ENCODE measurements at regions not wholly inside any gene's neighbourhood (a gene's known extent, or its start where the extent isn't known, plus 50 kb on each side); places are given as distances from the start of the nearest gene placed in this dataset.
"Not testable (repeated sequence)": the region's sequence is repeated elsewhere in the genome, so short reads cannot be mapped to it uniquely, and the experiment has no call there.

- DNase-seq (ENCODE audit: low spot score) = no peak
These were observed 87.9 kb upstream of the CNKSR3 start for GRCh38 chr6:154598399-154598798.

DNA sequence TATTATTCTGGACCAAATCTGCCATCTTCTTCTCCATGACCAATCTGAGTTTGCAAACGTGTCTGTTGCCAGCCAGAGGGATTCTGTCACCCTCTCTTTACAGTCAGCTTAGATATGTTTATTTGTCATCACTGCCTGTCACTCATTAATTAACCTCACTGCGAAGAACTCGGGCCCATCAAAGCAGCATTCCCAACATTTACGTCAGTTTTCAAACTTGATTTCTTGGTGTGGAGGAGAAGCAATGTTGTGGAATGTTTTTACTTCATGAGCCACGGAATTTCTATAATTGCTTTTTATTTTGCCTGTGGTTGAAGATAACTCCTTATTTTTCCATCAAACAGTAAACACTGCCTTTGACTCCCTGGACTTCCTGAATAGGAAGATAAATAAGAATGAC is 91.8 kb upstream of the CNKSR3 start:
- no peak for DNase-seq (ENCODE audit: low spot score)

DNA sequence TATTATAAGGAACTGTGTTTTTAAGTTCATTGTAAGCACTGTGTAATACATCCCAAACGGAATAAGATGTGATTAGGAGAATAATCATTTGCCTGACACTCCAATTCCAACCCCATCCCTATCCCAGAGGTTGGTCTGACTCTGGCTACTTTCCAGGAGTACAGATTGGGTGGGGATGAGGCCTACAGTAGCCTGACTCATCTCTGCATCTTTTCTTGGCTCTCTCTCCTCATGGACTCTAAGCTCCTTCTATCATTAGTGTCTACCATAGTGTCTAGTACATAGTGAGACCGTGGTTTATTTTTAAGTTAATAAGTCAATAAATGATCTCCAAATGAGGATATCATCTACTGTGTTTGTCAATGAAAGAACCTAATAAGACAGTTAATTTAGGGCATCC is 92.2 kb upstream of the CNKSR3 start:
- DNase-seq (ENCODE audit: low spot score) = no peak

DNA sequence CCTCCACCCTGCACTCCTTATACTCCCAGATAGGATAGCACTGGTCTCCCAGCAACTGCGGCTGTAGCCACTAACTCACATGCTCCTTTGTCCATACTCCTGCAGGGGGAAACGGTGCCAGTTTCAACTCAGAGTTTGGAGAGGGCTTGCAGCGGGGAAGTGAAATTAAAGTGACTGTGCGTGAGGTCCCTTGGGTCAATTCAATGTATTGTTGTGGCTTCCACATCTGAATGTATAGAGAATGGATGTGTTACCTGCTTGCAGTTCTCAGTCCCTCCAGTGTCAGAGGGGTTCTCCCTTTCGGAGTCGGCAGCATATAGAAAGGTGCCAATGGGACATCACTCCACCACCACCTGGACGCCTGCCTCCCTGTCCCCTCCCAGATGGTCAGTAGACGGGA is 93.6 kb upstream of the CNKSR3 start:
- no peak for DNase-seq (ENCODE audit: low spot score)

DNA sequence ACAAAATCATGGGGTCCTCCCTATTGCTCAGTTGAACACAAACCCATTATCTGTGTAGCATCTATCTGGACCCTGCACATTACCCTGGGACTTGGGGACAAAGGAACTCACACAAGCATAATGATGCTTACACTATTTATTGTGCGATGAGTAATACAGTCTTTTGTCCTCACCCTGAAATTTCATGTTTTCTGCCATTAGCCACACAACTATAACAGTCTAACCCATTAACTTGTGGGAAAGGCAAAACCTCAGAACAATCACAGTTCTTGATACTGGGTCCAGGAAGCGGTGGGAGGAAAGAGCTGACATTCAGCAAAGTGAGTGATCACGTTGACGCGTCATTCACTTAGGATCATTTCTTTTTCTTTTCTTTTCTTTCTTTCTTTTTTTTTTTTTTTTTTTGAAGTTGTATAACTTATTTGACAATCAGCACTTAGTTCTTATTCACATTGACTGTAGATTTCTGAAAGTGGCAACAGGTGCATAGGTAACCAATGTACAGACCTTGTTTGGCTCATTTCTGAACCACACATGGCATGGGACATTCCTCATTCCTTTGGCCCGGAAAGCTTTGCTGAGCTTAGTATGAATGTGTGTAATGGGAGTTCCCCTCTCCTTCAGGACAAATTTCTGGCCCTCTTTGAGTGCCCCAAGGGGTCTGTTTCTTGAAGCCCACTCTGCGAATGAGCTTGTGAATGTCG is 94.8 kb upstream of the CNKSR3 start:
- DNase-seq (ENCODE audit: low spot score) = no peak

GRCh38 chr6:154605882-154606370 is 95.4 kb upstream of the CNKSR3 start:
- DNase-seq (ENCODE audit: low spot score) = no peak

DNA sequence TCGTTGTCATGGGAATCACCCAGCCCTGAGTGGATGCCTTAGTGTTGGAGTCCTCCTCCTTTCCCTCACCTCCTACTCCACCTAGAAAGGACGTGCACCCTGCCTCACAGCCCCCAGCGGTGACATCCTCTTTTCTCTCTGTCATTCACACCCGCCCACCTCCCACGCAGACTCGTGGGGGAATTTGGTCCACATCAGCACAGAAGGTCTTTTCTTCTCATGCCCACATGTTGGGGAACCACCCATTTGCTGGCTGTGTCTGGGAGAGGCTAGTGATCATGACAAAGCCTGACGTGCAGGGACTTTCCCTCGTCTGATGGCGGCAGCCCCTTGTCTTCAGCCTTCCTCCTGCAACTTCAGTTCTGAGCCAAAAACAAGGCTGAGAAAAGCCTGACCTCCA is 96.0 kb upstream of the CNKSR3 start:
- peak; percentile 24 for DNase-seq (ENCODE audit: low spot score)

DNA sequence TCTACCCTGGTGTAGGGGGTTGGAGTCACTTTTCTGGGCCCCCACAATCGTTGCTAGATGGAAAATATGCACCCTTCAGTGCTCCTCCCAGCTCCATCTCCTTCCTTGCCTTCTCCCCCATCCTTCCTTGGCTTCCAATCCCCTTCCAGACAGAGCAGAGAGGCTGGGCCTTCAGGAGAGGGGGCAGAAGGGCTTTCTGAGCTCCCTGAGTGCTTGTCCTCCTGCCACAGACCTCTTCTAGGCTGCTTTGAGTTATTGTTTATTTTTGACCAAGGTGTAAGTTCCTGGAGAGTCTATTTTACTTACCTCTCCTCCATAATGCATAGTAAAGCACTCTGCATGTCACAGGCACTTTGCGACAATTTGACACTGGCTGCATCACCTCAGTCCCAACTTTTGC is 96.4 kb upstream of the CNKSR3 start:
- DNase-seq (ENCODE audit: low spot score) = no peak

DNA sequence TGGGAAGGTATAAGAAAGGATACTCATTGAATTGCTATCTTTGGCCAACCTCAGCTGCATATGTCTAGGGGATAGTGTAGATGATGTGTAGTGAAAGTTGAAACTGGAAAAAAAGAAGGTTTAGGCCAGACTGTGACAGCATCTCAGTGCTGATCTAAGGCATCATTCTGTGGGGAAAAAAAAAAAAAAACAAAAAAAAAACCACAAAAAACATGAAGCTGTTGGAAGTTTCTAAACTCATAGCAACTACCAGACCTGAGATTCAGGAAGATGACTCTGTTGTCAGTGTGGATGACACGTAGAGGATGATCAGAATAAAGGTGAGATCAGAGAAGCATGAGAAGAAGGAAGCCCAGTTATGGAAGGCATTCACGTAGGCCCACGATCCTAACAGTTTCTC is 100.8 kb upstream of the CNKSR3 start:
- no peak for DNase-seq (ENCODE audit: low spot score)

GRCh38 chr6:154611847-154612246 is 101.4 kb upstream of the CNKSR3 start:
- DNase-seq (ENCODE audit: low spot score) = no peak

DNA sequence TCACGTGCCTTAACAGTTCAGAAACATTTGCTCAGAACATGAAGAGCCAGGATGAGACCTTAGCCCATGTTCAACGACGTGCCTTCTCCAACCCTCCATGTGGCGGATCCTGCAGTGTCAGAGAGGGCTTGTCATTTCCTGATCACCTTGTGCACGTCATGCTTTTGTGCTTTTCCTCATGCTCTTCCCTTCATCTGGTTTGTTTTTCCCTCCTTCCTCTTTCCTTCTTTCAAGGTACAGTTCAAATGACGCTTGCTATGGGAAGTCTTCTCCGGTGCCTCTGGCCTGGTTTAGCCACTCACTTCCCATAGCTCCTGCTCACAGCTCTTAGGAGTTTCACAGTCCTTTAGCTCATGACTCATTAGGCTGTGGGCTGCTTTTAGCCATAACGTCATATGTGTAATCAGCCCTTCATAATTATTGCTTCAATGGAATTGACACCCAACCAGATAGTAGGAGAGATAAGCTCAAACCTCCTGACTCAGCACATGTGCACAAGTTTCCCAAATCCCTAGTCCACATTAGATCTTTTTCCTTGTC is 102.7 kb upstream of the CNKSR3 start:
- no peak for DNase-seq (ENCODE audit: low spot score)

- no peak for DNase-seq (ENCODE audit: low spot score)
These were observed 103.6 kb upstream of the CNKSR3 start for GRCh38 chr6:154614101-154614500.

DNA sequence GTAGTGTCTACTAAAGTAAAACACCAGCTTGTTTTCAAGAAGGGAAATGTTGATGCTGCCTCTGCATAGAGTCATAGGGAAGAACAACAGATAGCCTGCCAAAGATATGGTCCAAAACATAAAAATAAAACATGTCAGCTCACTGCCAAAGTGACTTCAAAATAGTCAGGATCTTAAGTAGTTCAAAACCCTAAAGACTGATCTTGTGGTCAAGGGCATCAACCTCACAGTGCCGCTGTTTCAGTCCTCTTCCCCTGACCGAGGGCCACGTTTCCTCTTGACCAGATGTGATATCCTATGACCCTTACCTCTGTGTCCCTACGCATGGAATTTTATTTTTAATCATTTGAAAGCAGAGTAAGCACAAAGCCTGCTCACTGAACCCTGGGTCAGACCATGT is 104.2 kb upstream of the CNKSR3 start:
- DNase-seq (ENCODE audit: low spot score) = no peak

GRCh38 chr6:154615483-154616025 is 105.1 kb upstream of the CNKSR3 start:
- no peak for DNase-seq (ENCODE audit: low spot score)

GRCh38 chr6:154617175-154617574 is 106.7 kb upstream of the CNKSR3 start:
- DNase-seq (ENCODE audit: low spot score) = no peak

GRCh38 chr6:154619146-154619545 is 108.7 kb upstream of the CNKSR3 start:
- no peak for DNase-seq (ENCODE audit: low spot score)

DNA sequence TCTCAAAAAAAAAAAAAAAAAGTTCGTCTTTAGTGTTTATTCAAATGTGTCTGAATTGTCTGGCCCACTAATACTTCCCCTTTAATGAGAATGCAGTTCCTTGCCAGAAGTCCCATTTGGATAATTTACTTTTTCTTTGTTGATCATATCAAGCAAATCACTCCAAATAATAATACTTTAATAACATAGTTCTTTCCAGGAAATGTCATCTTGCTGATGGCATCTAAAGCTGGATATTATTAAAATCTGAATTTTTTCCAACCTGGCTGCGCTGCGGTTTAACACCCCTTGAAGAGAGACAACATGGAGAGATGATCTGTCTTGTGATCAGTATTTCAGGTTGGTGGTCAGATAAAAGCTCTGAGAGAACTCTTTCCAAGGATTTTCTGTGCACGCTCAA is 111.2 kb upstream of the CNKSR3 start:
- no peak for DNase-seq (ENCODE audit: low spot score)

DNA sequence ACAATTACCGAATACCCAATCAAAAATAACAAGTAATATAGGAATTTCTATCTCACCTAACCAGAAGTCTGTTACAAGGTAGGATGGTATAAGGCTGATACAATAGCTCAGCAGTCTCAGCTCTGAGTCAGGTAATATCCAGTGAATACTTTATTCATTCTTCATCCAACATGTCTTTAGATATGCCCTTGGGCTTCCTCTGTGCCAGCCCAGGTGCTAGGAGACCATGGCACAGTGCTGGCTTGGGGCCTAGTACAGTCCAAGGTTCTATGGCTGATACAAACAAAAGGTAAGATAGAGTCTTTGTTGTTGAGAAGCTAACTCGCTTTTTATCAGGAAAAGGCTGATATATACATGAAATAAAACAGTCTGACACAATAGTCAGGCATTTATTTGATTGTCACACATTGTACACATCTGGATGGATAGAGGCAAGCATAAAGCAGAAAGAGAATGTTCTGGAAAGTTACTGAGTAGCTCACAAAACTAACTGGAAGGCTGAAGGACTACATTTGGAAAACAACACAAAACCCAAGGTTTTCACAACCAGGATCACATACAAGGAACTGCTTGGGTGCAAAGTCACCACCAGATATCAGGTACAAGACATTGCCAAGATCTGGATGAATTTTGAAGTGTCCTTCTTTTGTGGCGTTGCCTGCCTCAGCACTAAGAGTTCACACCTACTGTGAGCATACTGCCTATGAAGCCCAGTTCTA is 110.4 kb upstream of the SCAF8 start:
- DNase-seq (ENCODE audit: low spot score) = no peak

GRCh38 chr6:154623391-154623790 is 109.8 kb upstream of the SCAF8 start:
- DNase-seq (ENCODE audit: low spot score) = no peak

DNA sequence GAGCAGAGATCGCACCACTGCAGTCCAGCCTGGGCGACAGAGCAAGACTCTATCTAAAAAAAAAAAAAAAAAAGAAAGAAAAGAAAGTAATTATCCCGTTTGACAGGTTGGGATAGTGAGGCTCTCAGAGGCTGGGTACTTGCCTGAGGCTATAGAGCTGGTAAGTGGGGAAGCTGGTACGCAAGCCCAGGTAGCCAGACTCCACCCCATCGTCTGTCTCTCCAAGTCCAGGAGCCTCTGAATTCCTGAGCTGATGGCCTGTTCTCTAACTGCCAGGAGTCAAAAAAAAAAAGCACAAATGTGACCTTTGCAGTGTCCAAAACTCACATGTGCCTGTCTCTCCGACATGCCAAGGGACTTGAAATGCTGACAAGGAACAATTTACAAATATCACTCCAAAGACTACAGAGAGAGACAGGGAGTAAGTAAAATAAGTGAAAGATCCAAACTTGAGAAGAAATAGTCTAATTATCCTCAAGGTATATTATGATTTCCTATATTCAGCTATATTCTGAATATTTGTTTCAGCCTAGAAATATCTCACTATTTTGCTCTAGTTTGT is 109.1 kb upstream of the SCAF8 start:
- DNase-seq (ENCODE audit: low spot score) = no peak

DNA sequence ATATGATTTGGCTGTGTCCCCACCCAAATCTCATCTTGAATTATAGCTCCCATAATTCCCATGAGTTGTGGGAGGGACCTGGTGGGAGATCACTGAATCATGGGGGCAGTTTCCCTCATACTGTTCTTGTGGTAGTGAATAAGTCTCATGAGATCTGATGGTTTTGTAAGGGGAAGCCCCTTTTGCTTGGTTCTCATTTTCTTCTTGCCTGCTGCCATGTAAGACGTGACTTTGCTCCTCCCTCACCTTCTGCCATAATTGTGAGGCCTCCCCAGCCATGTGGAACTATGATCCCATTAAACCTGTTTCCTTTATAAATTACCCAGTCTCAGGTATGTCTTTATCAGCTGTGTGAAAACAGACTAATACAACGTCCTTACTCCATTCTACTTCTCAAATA is 108.5 kb upstream of the SCAF8 start:
- not testable (repeated sequence) for DNase-seq (ENCODE audit: low spot score)

GRCh38 chr6:154625721-154626120 is 107.5 kb upstream of the SCAF8 start:
- no peak for DNase-seq (ENCODE audit: low spot score)

GRCh38 chr6:154629127-154629526 is 104.1 kb upstream of the SCAF8 start:
- DNase-seq (ENCODE audit: low spot score) = no peak
